SK-N-SH treated with all-trans-retinoic acid at 6 μM for 48 hours (cell line): ENCODE measurements at regions not wholly inside any gene's neighbourhood (a gene's known extent, or its start where the extent isn't known, plus 50 kb on each side); places are given as distances from the start of the nearest gene placed in this dataset.
A peak's percentile ranks its signal among the peaks of the same experiment; 100 is the strongest.

ENCODE experiments used
- ATAC-seq: fragments of 200-7000 bp; cut with Tn5 transposase; 3 replicates; pipeline ENCODE4 v1.9.1; 2020; ENCODE audit warnings: mild to moderate bottlenecking, moderate library complexity
- ARNTL ChIP-seq: fragments of 450-650 bp; formaldehyde crosslinking; IDR thresholded peaks from 2 replicates; pipeline ENCODE4 v1.5.0; 2020; ENCODE audit warnings: low read depth, mild to moderate bottlenecking, moderate library complexity, borderline replicate concordance
- BACH2 ChIP-seq: fragments of 250-450 bp; sonication (Bioruptor Pico); IDR thresholded peaks from 2 replicates; pipeline ENCODE4 v1.9.0; 2021; ENCODE audit warnings: mild to moderate bottlenecking, borderline replicate concordance
- CSDC2 ChIP-seq: fragments of 250-450 bp; sonication (Bioruptor Pico); IDR thresholded peaks from 2 replicates; pipeline ENCODE4 v1.5.0; 2020; ENCODE audit warnings: mild to moderate bottlenecking, moderate library complexity
- ESRRG ChIP-seq: fragments of 250-450 bp; sonication (Bioruptor Pico); IDR thresholded peaks from 2 replicates; pipeline ENCODE4 v1.6.1; 2021; ENCODE audit warnings: mild to moderate bottlenecking
- GLIS3 ChIP-seq: fragments of 250-450 bp; sonication (Bioruptor Pico); IDR thresholded peaks from 2 replicates; pipeline ENCODE4 v1.5.0; 2020; ENCODE audit warnings: mild to moderate bottlenecking, moderate library complexity
- ISL1 ChIP-seq: fragments of 250-450 bp; sonication (Bioruptor Pico); IDR thresholded peaks from 2 replicates; pipeline ENCODE4 v2.1.2; 2022; ENCODE audit warnings: mild to moderate bottlenecking, moderate library complexity
- OSR1 ChIP-seq: fragments of 250-450 bp; sonication (Bioruptor Pico); IDR thresholded peaks from 2 replicates; pipeline ENCODE4 v1.8.0; 2022; ENCODE audit warnings: moderate library complexity, mild to moderate bottlenecking, inconsistent platforms
- PATZ1 ChIP-seq: fragments of 250-450 bp; sonication (Bioruptor Pico); IDR thresholded peaks from 2 replicates; pipeline ENCODE4 v1.8.0; 2020; ENCODE audit warnings: mild to moderate bottlenecking, moderate library complexity, borderline replicate concordance
- POU6F1 ChIP-seq: fragments of 250-450 bp; sonication (Bioruptor Pico); IDR thresholded peaks from 2 replicates; pipeline ENCODE4 v1.8.0; 2021; ENCODE audit warnings: low read depth, mild to moderate bottlenecking, moderate library complexity, borderline replicate concordance
- PPARA ChIP-seq: fragments of 250-450 bp; sonication (Bioruptor Pico); IDR thresholded peaks from 2 replicates; pipeline ENCODE4 v1.5.0; 2020; ENCODE audit warnings: mild to moderate bottlenecking, borderline replicate concordance
- RARB ChIP-seq: fragments of 250-450 bp; sonication (Bioruptor Pico); IDR thresholded peaks from 2 replicates; pipeline ENCODE4 v1.8.0; 2021; ENCODE audit warnings: mild to moderate bottlenecking, moderate library complexity
- SNAI2 ChIP-seq: fragments of 250-450 bp; sonication (Bioruptor Pico); IDR thresholded peaks from 2 replicates; pipeline ENCODE4 v1.5.0; 2020; ENCODE audit warnings: mild to moderate bottlenecking, moderate library complexity
- TCF4 ChIP-seq: fragments of 250-450 bp; sonication (Bioruptor Pico); IDR thresholded peaks from 2 replicates; pipeline ENCODE4 v1.8.0; 2021; ENCODE audit warnings: mild to moderate bottlenecking, moderate library complexity, borderline replicate concordance
- TOX ChIP-seq: fragments of 250-450 bp; sonication (Bioruptor Pico); IDR thresholded peaks from 2 replicates; pipeline ENCODE4 v1.8.0; 2021; ENCODE audit warnings: mild to moderate bottlenecking, moderate library complexity, borderline replicate concordance
- TSHZ2 ChIP-seq: fragments of 250-450 bp; sonication (Bioruptor Pico); IDR thresholded peaks from 2 replicates; pipeline ENCODE4 v1.5.0; 2020; ENCODE audit warnings: mild to moderate bottlenecking, moderate library complexity
- ZC3H10 ChIP-seq: fragments of 250-450 bp; sonication (Bioruptor Pico); IDR thresholded peaks from 2 replicates; pipeline ENCODE4 v1.5.1; 2021; ENCODE audit warnings: mild to moderate bottlenecking, moderate library complexity
- ZFP3 ChIP-seq: fragments of 250-450 bp; sonication (Bioruptor Pico); IDR thresholded peaks from 2 replicates; pipeline ENCODE4 v1.5.0; 2020; ENCODE audit warnings: mild to moderate bottlenecking, moderate library complexity
- ZFP30 ChIP-seq: fragments of 450-650 bp; formaldehyde crosslinking; IDR thresholded peaks from 2 replicates; pipeline ENCODE4 v1.5.0; 2022; ENCODE audit warnings: mild to moderate bottlenecking, moderate library complexity
- ZNF565 ChIP-seq: fragments of 450-650 bp; formaldehyde crosslinking; conservative IDR thresholded peaks from 2 replicates; pipeline ENCODE4 v1.5.0; 2020; ENCODE audit warnings: low read depth, mild to moderate bottlenecking, moderate library complexity
- ZNF70 ChIP-seq: fragments of 450-650 bp; formaldehyde crosslinking; IDR thresholded peaks from 2 replicates; pipeline ENCODE4 v1.5.0; 2020; ENCODE audit warnings: mild to moderate bottlenecking, moderate library complexity
- ZNF8 ChIP-seq: fragments of 450-650 bp; formaldehyde crosslinking; IDR thresholded peaks from 2 replicates; pipeline ENCODE4 v1.5.0; 2020; ENCODE audit warnings: mild to moderate bottlenecking, moderate library complexity
- TF ChIP-seq, protein P1 (sequence below): fragments of 250-450 bp; sonication (Bioruptor Pico); IDR thresholded peaks from 2 replicates; pipeline ENCODE4 v1.5.1; 2020; ENCODE audit warnings: low read depth, mild to moderate bottlenecking, moderate library complexity

DNA sequence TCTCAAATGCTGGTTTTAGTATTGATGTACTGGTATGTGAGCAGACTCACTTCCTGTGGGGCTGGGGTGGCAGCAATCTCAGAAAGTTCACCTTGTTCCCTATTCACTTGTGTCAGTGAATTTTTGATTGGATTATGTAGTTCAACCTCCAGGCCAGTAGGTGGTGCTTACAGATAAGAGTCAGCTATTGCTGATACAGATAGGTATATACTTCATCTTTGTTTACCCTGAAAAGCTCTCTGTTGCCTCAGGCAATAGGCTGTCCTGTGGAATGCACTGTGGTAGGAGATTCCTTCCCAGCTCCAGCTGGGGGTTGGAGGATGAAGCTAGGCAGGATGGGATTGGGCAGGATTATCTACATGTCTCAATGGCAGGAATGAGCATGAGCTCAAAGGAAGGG is 851.2 kb upstream of the EYS start:
- no peak for TF ChIP-seq PATZ1 (CRISPR knock-in tag)
- no peak for TF ChIP-seq ZNF8
- no peak for TF ChIP-seq ESRRG (CRISPR knock-in tag)
- TF ChIP-seq, all 23 proteins: peak for 0
- ATAC-seq: no peak

DNA sequence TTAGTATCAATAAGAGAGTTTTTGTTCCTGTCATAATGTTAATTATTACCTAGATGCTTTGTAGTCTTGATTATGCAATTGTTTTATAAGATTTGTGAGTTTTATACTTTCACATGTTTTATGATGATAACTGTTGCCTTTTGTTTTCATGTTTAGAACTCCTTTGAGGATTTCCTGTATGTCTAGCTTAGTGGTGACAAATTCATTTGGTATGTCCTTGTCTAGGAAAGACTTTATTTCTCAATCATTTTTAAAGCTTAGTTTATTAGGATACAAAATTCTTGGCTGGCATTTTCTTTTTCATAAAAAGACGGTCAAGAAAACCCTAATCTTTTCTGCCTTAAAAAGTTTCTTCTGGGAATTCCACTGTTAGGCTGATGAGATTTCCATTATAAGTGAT is 849.9 kb upstream of the EYS start:
- ATAC-seq: no peak
- TF ChIP-seq ESRRG (CRISPR knock-in tag): no peak
- TF ChIP-seq ARNTL: no peak
- TF ChIP-seq, all 23 proteins: peak for 0

- no peak for TF ChIP-seq PATZ1 (CRISPR knock-in tag)
- TF ChIP-seq ZNF8: peak; percentile 95
- ATAC-seq: no peak
Measured at GRCh38 chr6:66555082-66555481, 848.1 kb upstream of the EYS start.

DNA sequence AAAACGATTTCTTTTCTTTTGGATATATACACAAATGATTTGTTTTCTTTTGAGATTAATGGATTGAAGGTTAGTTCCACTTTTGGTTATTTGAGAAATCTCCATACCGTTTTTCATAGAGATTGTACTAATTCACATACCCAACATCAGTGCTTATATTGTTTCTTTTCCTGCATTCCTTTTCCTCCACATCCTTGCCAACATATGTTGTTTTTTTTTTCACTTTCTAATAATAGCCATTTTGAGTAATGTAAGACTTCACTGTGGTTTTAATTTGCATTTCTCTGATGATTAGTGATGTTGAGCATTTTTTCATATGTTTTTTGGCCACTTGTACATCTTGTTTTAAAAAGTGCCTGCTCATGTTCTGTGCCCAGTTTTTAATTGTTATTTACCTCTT is 846.4 kb upstream of the EYS start:
- TF ChIP-seq RARB (CRISPR knock-in tag) (no peak), BACH2 (CRISPR knock-in tag) (no peak), GLIS3 (CRISPR knock-in tag) (no peak)
- TF ChIP-seq, protein P1, sequence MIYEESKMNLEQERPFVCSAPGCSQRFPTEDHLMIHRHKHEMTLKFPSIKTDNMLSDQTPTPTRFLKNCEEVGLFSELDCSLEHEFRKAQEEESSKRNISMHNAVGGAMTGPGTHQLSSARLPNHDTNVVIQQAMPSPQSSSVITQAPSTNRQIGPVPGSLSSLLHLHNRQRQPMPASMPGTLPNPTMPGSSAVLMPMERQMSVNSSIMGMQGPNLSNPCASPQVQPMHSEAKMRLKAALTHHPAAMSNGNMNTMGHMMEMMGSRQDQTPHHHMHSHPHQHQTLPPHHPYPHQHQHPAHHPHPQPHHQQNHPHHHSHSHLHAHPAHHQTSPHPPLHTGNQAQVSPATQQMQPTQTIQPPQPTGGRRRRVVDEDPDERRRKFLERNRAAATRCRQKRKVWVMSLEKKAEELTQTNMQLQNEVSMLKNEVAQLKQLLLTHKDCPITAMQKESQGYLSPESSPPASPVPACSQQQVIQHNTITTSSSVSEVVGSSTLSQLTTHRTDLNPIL: no peak
- ATAC-seq: no peak

GRCh38 chr6:66538551-66539135 is 831.6 kb upstream of the EYS start:
- no peak for ATAC-seq
- TF ChIP-seq BACH2 (CRISPR knock-in tag): no peak
- TF ChIP-seq ESRRG (CRISPR knock-in tag): no peak
- no peak for TF ChIP-seq ZNF8
- no peak for TF ChIP-seq ZFP3 (CRISPR knock-in tag)
- no peak for TF ChIP-seq TOX (CRISPR knock-in tag)
- TF ChIP-seq PATZ1 (CRISPR knock-in tag): no peak
- TF ChIP-seq ARNTL: no peak
- TF ChIP-seq ZNF565 (CRISPR knock-in tag): no peak
- TF ChIP-seq SNAI2 (CRISPR knock-in tag): no peak
- TF ChIP-seq TCF4 (CRISPR knock-in tag): peak; percentile 20; the same call in 1 of the 2 replicates
- no peak for TF ChIP-seq POU6F1 (CRISPR knock-in tag)
- TF ChIP-seq PPARA (CRISPR knock-in tag): no peak
- no peak for TF ChIP-seq CSDC2 (CRISPR knock-in tag)
- no peak for TF ChIP-seq RARB (CRISPR knock-in tag)
- TF ChIP-seq ZNF70: no peak
- TF ChIP-seq ISL1 (CRISPR knock-in tag): peak; percentile 97
- TF ChIP-seq OSR1 (CRISPR knock-in tag): no peak
- no peak for TF ChIP-seq TSHZ2 (CRISPR knock-in tag)
- TF ChIP-seq GLIS3 (CRISPR knock-in tag): no peak
- TF ChIP-seq ZFP30: no peak
- no peak for TF ChIP-seq ZC3H10 (CRISPR knock-in tag)
- TF ChIP-seq, protein P1: peak; percentile 55; the same call in 1 of the 2 replicates
